SK-N-SH (cell line): ENCODE measurements at regions not wholly inside any gene's neighbourhood (a gene's known extent, or its start where the extent isn't known, plus 50 kb on each side); places are given as distances from the start of the nearest gene placed in this dataset.

Experiments
- CTCF ChIA-PET: fragments of 300-600, 350-600 bp; formaldehyde crosslinking; extraction: SDS; loops from one replicate; lab custom pipeline; 2021; lab: Yijun Ruan, JAX
- POLR2A ChIA-PET: fragments of 350-600 bp; sonication (Branson Sonifier 250); formaldehyde crosslinking; extraction: SDS; loops from one replicate; lab custom pipeline; 2020; ENCODE audit warnings: antibody characterized with exemption, inconsistent platforms; lab: Yijun Ruan, JAX
- DNase-seq: peaks from one replicate; pipeline ENCODE4 v3.0.0; 2012
- H2AFZ ChIP-seq: fragments of 200-600 bp; sonication (generic); 2 replicates; pipeline ENCODE4 v1.8.1; 2016; ENCODE audit warnings: antibody characterized with exemption, mild to moderate bottlenecking, low read depth
- H3F3A ChIP-seq: fragments of 200-600 bp; sonication (generic); replicated peaks from 2 replicates; pipeline ENCODE3; 2016; ENCODE audit warnings: antibody characterized with exemption, mild to moderate bottlenecking; ENCODE audit not compliant: insufficient read depth
- H3K27ac ChIP-seq, 2 experiments: fragments of 200-500 bp in 1 of 2; fragments of 200-600 bp in 1 of 2; sonication (Bioruptor generic) in 1 of 2; sonication (generic), shearing (Covaris generic) in 1 of 2; 2 replicates each; pipeline versions ENCODE4 v1.5.1 to v1.6.1; 2014 to 2016; ENCODE audit warnings: low read depth in 2 of 2, inconsistent platforms in 1 of 2, low read length in 1 of 2, mild to moderate bottlenecking in 1 of 2, mixed read lengths in 1 of 2
- H3K27me3 ChIP-seq: fragments of 200-600 bp; sonication (generic), shearing (Covaris generic); 2 replicates; pipeline ENCODE4 v1.6.1; 2016; ENCODE audit warnings: mixed run types; ENCODE audit not compliant: insufficient read depth
- H3K36me3 ChIP-seq, 2 experiments: fragments of 200-500 bp in 1 of 2; fragments of 200-600 bp in 1 of 2; sonication (Bioruptor generic) in 1 of 2; sonication (generic) in 1 of 2; replicated peaks in 1 of 2; 2 replicates each; pipeline versions ENCODE3 to v1.5.1; 2014 to 2016; ENCODE audit warnings: low read length in 1 of 2, mild to moderate bottlenecking in 1 of 2; ENCODE audit not compliant: insufficient read depth in 2 of 2, control insufficient read depth in 1 of 2
- H3K4me1 ChIP-seq, 2 experiments: fragments of 200-500 bp in 1 of 2; fragments of 200-600 bp in 1 of 2; sonication (Bioruptor generic) in 1 of 2; sonication (generic), shearing (Covaris generic) in 1 of 2; 2 replicates each; pipeline versions ENCODE4 v1.5.1 to v1.6.1; 2014 to 2016; ENCODE audit warnings: low read depth in 1 of 2, low read length in 1 of 2, mixed run types in 1 of 2; ENCODE audit not compliant: insufficient read depth in 2 of 2, control insufficient read depth in 1 of 2
- H3K4me2 ChIP-seq: fragments of 200-600 bp; sonication (generic), shearing (Covaris generic); 2 replicates; pipeline ENCODE4 v1.6.1; 2017; ENCODE audit warnings: mixed run types
- H3K4me3 ChIP-seq, 2 experiments: fragments of 200-500 bp in 1 of 2; fragments of 200-600 bp in 1 of 2; sonication (Bioruptor generic) in 1 of 2; sonication (generic), shearing (Covaris generic) in 1 of 2; 2 replicates each; pipeline versions ENCODE4 v1.5.1 to v1.8.1; 2014 to 2016; ENCODE audit warnings: low read depth in 2 of 2, inconsistent platforms in 1 of 2, low read length in 1 of 2, mild to moderate bottlenecking in 1 of 2, mixed read lengths in 1 of 2, moderate library complexity in 1 of 2
- H3K79me2 ChIP-seq: fragments of 200-600 bp; sonication (generic); 2 replicates; pipeline ENCODE4 v1.8.1; 2017; ENCODE audit warnings: mild to moderate bottlenecking; ENCODE audit not compliant: insufficient read depth
- H3K9ac ChIP-seq: fragments of 200-600 bp; sonication (generic); 2 replicates; pipeline ENCODE4 v1.6.1; 2017; ENCODE audit warnings: mixed run types
- H3K9me2 ChIP-seq: fragments of 200-600 bp; sonication (generic); 2 replicates; pipeline ENCODE4 v1.6.1; 2017; ENCODE audit warnings: mixed run types
- H3K9me3 ChIP-seq: fragments of 200-600 bp; sonication (generic); 2 replicates; pipeline ENCODE4 v1.6.1; 2017; ENCODE audit warnings: mixed run types, mild to moderate bottlenecking, moderate library complexity
- H4K20me1 ChIP-seq: fragments of 200-600 bp; sonication (generic); 2 replicates; pipeline ENCODE4 v1.6.1; 2017; ENCODE audit warnings: mild to moderate bottlenecking, mixed run types; ENCODE audit not compliant: insufficient read depth
- CHD2 ChIP-seq: fragments of 150-350 bp; IDR thresholded peaks from 2 replicates; pipeline ENCODE4 v1.6.1; 2018; ENCODE audit warnings: low read length; ENCODE audit not compliant: partially characterized antibody
- ELF1 ChIP-seq: IDR thresholded peaks from 2 replicates; pipeline ENCODE4 v1.4.0; 2012
- EP300 ChIP-seq, 2 experiments: IDR thresholded peaks; 2 replicates each; pipeline versions ENCODE4 v1.4.0 to v1.6.1; 2012; ENCODE audit warnings: borderline replicate concordance in 1 of 2, low read depth in 1 of 2, low read length in 1 of 2
- EZH2phosphoT487 ChIP-seq: fragments of 200-600 bp; sonication (generic); IDR thresholded peaks from 2 replicates; pipeline ENCODE4 v1.6.1; 2017; ENCODE audit warnings: low read depth, mixed run types, mild to moderate bottlenecking, antibody characterized with exemption, moderate library complexity, borderline replicate concordance
- FOSL2 ChIP-seq: IDR thresholded peaks from 2 replicates; pipeline ENCODE4 v1.4.0; 2012; ENCODE audit warnings: low read depth, mild to moderate bottlenecking, moderate library complexity, borderline replicate concordance
- MEF2A ChIP-seq: IDR thresholded peaks from 2 replicates; pipeline ENCODE4 v1.4.0; 2012; ENCODE audit warnings: low read depth, borderline replicate concordance
- NFIC ChIP-seq: IDR thresholded peaks from 2 replicates; pipeline ENCODE4 v1.4.0; 2012; ENCODE audit warnings: borderline replicate concordance
- NRF1 ChIP-seq: IDR thresholded peaks from 2 replicates; pipeline ENCODE4 v1.6.1; 2012; ENCODE audit warnings: low read depth, mild to moderate bottlenecking, low read length
- RAD21 ChIP-seq: IDR thresholded peaks from 2 replicates; pipeline ENCODE4 v1.6.1; 2012; ENCODE audit warnings: mild to moderate bottlenecking, low read length
- REST ChIP-seq: IDR thresholded peaks from 2 replicates; pipeline ENCODE4 v1.6.1; 2012; ENCODE audit warnings: mild to moderate bottlenecking, low read depth, low read length, moderate library complexity
- SIN3A ChIP-seq: IDR thresholded peaks from 2 replicates; pipeline ENCODE4 v1.6.1; 2012; ENCODE audit warnings: low read depth, mild to moderate bottlenecking, low read length, moderate library complexity, borderline replicate concordance
- SMC3 ChIP-seq: IDR thresholded peaks from 2 replicates; pipeline ENCODE4 v1.6.1; 2012; ENCODE audit warnings: low read depth, low read length, improper control_type of control experiment
- TAF1 ChIP-seq: IDR thresholded peaks from 2 replicates; pipeline ENCODE4 v1.6.1; 2012; ENCODE audit warnings: low read depth, mild to moderate bottlenecking, low read length, moderate library complexity, borderline replicate concordance
- TCF12 ChIP-seq: IDR thresholded peaks from 2 replicates; pipeline ENCODE4 v1.4.0; 2012
- WGBS: methylation state at CpG from one replicate; pipeline ENCODE4 v1.1.6; 2017; ENCODE audit warnings: low lambda C conversion rate; 5-methylcytosine and 5-hydroxymethylcytosine counted together
- TF ChIP-seq, protein P1 (sequence below): IDR thresholded peaks from 2 replicates; pipeline ENCODE4; 2012
- TF ChIP-seq, protein P2 (sequence below): IDR thresholded peaks from 2 replicates; pipeline ENCODE4 v1.4.0; 2012; ENCODE audit warnings: low read depth, borderline replicate concordance
- TF ChIP-seq, protein P3 (sequence below): fragments of 200-600 bp; sonication (generic); IDR thresholded peaks from 2 replicates; pipeline ENCODE4 v1.6.1; 2017; ENCODE audit warnings: antibody characterized with exemption, mild to moderate bottlenecking, moderate library complexity

DNA sequence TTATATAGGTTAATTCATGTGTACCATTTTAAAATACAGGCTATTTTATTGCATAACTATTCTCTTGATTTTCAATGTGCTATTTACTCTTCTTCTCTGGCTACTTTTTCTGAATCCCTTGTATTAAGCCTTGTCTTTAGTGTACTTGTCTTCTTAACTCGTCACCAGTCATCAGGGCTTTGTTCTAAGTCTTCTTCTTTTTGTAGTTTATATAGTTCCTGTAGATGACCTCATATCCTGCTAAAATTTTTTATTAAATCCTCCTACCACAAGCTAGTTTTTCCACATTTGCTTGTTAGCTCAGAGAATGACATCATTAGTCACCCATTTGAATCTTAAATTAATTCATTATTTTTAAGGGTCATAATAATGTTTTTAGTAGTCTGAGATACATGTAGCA is 1281.9 kb downstream of the KCNT2 start:
- CTCF ChIA-PET: no interaction called here
- Histone ChIP-seq H3K9me2 (no peaks in the 10 kb centered on the region), H3K9me3 (no peaks in the 10 kb centered on the region), H4K20me1 (no peaks in the 10 kb centered on the region), H3K4me3 (no peak overlapping the region), H3K79me2 (no peaks in the 10 kb centered on the region), H3K4me1 (no peaks in the 10 kb centered on the region; a peak in 1 of 4 replicates), H3K9ac (no peak overlapping the region), H3K27me3 (no peaks in the 10 kb centered on the region), H3K4me2 (no peak overlapping the region), H3K27ac (no peak overlapping the region), H3F3A (no peaks in the 10 kb centered on the region), H3K36me3 (no peaks in the 10 kb centered on the region), H2AFZ (no peak overlapping the region)
- TF ChIP-seq TAF1: no peak
- no peak for TF ChIP-seq ELF1
- no peak for TF ChIP-seq MEF2A
- TF ChIP-seq TCF12: no peak
- TF ChIP-seq RAD21: no peak
- no peak for TF ChIP-seq NFIC
- no peak for TF ChIP-seq EZH2phosphoT487
- TF ChIP-seq, protein P1, sequence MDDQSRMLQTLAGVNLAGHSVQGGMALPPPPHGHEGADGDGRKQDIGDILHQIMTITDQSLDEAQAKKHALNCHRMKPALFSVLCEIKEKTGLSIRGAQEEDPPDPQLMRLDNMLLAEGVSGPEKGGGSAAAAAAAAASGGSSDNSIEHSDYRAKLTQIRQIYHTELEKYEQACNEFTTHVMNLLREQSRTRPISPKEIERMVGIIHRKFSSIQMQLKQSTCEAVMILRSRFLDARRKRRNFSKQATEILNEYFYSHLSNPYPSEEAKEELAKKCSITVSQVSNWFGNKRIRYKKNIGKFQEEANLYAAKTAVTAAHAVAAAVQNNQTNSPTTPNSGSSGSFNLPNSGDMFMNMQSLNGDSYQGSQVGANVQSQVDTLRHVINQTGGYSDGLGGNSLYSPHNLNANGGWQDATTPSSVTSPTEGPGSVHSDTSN: no peak
- no peak for TF ChIP-seq EP300 (IDR thresholded peaks at IDR 0.05; ENCODE audit: borderline replicate concordance in 1 of 2, low read depth in 1 of 2, low read length in 1 of 2)
- TF ChIP-seq CHD2: no peak
- TF ChIP-seq REST: no peak
- no peak for TF ChIP-seq FOSL2
- TF ChIP-seq, protein P2, sequence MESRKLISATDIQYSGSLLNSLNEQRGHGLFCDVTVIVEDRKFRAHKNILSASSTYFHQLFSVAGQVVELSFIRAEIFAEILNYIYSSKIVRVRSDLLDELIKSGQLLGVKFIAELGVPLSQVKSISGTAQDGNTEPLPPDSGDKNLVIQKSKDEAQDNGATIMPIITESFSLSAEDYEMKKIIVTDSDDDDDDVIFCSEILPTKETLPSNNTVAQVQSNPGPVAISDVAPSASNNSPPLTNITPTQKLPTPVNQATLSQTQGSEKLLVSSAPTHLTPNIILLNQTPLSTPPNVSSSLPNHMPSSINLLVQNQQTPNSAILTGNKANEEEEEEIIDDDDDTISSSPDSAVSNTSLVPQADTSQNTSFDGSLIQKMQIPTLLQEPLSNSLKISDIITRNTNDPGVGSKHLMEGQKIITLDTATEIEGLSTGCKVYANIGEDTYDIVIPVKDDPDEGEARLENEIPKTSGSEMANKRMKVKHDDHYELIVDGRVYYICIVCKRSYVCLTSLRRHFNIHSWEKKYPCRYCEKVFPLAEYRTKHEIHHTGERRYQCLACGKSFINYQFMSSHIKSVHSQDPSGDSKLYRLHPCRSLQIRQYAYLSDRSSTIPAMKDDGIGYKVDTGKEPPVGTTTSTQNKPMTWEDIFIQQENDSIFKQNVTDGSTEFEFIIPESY: no peak
- TF ChIP-seq NRF1: no peak
- TF ChIP-seq SIN3A: no peak
- TF ChIP-seq, protein P3, sequence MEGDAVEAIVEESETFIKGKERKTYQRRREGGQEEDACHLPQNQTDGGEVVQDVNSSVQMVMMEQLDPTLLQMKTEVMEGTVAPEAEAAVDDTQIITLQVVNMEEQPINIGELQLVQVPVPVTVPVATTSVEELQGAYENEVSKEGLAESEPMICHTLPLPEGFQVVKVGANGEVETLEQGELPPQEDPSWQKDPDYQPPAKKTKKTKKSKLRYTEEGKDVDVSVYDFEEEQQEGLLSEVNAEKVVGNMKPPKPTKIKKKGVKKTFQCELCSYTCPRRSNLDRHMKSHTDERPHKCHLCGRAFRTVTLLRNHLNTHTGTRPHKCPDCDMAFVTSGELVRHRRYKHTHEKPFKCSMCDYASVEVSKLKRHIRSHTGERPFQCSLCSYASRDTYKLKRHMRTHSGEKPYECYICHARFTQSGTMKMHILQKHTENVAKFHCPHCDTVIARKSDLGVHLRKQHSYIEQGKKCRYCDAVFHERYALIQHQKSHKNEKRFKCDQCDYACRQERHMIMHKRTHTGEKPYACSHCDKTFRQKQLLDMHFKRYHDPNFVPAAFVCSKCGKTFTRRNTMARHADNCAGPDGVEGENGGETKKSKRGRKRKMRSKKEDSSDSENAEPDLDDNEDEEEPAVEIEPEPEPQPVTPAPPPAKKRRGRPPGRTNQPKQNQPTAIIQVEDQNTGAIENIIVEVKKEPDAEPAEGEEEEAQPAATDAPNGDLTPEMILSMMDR: no peak
- TF ChIP-seq SMC3: no peak
- POLR2A ChIA-PET: no interaction called here
- 25% methylated on average over 1 of the region's 1 CpG for WGBS
- DNase-seq: no peak
